Eye (tissue), 1 donor: ENCODE measurements at regions not wholly inside any gene's neighbourhood (a gene's known extent, or its start where the extent isn't known, plus 50 kb on each side); places are given as distances from the start of the nearest gene placed in this dataset.

Experiments
- DNase-seq: peaks from one replicate; pipeline ENCODE4 v3.0.0-alpha.2; 2015

- no peak for DNase-seq
These were observed 314.7 kb upstream of the ADAMTSL1 start for GRCh38 chr9:18159254-18159653.

DNA sequence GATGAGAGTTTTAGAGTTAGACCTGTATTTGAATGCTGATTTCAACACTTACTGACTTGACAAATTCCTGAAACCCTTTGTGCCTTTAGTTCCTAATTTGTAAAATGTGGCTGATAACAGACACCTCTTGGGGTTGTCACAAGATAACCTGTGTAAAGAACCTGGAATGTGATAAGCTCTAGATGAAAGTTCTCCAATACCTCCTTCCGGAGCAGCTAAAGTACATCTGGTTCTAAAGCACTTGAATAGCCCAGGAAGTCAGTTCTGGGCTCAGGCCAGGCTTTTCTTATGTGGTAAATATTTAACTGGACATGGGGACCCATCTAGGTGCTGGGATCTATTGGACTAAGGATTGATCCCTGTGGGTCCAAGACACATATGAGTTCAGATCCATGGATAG lies 310.8 kb upstream of the ADAMTSL1 start:
- no peak for DNase-seq

GRCh38 chr9:18167733-18168132 lies 306.2 kb upstream of the ADAMTSL1 start:
- no peak for DNase-seq

DNA sequence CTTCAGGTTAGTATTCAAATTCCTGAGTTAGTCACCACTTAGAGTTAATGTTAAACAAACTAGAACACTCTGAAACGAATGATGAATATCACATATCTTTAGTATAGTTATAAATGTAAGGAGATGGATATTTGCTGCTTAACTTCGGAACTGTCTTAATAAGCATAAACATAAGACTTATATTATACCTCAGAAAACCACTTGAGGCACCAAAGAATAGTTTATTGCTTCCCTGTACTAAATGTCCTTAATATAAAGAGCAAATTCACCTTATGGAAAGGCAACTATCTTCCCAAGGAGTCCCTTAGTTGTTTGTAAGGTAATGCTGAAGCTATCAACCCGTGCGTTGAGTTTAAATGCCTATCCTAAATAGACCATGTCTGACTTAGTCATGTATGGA lies 300.0 kb upstream of the ADAMTSL1 start:
- no peak for DNase-seq

DNA sequence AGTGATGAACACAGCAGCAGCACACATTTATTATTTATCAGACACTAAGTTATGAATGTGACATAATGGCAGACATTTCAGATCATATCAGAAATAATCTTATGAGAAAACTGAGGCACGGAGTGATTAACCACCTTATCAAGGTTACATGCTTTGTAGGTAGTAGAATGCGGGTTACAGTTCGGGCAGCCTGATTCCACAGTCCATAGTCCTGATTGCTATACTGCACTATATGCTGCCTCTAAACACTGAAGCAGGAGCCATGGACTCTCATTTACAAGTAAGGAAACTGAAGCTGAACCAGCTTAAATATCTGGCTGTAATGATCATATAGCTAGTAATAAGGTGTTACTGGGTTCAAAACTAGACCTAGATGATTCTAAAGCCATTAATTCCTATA lies 291.3 kb upstream of the ADAMTSL1 start:
- no peak for DNase-seq

- DNase-seq = no peak
These were observed 290.0 kb upstream of the ADAMTSL1 start for GRCh38 chr9:18183974-18184373.

DNA sequence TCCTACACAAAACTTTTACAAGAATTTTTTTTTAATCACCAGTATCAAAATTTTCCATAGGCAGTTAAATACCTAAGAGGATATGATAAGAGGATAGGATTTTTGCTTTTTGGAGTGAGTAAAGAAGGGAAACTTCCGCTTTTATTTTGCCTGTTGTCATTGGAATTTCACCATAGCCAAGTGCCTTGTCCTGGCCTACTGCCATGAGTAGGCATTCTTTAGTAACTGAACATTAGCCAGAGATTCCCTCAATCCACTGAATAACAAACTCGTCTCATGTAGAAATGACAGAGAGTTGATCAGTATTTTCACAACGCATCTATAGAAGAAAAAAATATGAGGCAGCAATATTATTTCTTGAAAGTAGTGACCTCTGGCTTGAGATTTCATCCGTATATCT lies 289.6 kb upstream of the ADAMTSL1 start:
- DNase-seq = no peak

DNA sequence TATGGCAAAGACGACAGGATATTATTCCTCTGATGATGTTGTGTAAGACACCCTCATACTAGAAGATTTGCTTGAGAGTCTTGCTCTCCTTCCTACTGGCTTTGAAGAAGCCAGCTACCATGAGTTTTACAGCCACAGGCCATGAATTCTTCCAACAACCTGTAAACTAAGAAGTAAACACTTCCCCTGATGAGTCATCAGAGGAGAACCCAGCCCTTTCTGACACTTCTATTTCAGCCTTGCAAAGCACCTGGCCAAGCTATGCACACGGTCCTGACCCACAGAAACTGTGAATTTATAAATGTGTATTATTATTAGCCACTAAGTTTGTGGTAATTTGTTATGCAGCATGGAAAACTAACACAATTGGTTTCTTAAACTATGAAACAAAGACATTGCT lies 288.8 kb upstream of the ADAMTSL1 start:
- DNase-seq = no peak

- no peak for DNase-seq
These were observed 285.0 kb upstream of the ADAMTSL1 start for GRCh38 chr9:18188971-18189370.

GRCh38 chr9:18189871-18190670 lies 283.9 kb upstream of the ADAMTSL1 start:
- peak; percentile 75 for DNase-seq

GRCh38 chr9:18190671-18191374 lies 283.1 kb upstream of the ADAMTSL1 start:
- DNase-seq = no peak

- DNase-seq = no peak
These were observed 279.6 kb upstream of the ADAMTSL1 start for GRCh38 chr9:18194316-18194715.

DNA sequence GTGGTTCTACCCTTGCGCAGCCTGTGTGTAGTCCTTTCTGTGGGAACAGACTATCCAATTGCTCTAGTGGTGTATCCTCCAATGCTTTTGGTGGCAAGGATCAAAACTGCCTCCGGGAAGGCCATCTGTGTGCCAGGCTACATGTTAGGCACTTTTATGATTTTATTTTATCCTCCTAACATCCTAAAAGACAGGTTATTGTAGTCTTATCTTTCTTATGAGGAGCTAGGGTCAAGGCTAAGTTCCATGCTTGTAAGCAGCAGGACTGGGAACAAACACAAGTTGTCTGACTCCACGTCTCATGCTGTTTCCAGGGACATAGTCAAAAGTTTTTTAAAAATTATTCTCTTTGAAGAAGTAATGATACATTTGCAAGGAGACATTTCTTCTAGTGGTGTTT lies 278.7 kb upstream of the ADAMTSL1 start:
- DNase-seq = no peak

DNA sequence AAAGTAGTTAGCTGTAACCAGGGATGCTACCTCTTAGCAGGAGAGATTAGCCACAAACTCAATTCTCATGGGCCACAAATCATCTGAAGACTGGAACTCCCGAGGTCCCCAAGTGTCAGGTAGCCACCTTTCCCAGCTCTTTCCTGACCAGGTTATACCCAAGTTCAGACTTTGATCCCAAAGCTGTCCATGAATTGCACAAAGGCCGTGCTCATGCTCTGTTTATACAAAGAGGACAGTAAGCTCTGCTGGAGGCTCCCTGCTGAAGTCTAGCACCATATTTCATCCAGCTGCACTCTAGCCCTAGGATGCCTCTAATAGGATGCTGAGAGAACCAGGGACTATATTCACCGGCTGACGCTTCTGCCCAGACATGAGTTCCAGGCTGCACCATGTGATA lies 271.0 kb upstream of the ADAMTSL1 start:
- DNase-seq = no peak

GRCh38 chr9:18207735-18208134 lies 266.2 kb upstream of the ADAMTSL1 start:
- no peak for DNase-seq

DNA sequence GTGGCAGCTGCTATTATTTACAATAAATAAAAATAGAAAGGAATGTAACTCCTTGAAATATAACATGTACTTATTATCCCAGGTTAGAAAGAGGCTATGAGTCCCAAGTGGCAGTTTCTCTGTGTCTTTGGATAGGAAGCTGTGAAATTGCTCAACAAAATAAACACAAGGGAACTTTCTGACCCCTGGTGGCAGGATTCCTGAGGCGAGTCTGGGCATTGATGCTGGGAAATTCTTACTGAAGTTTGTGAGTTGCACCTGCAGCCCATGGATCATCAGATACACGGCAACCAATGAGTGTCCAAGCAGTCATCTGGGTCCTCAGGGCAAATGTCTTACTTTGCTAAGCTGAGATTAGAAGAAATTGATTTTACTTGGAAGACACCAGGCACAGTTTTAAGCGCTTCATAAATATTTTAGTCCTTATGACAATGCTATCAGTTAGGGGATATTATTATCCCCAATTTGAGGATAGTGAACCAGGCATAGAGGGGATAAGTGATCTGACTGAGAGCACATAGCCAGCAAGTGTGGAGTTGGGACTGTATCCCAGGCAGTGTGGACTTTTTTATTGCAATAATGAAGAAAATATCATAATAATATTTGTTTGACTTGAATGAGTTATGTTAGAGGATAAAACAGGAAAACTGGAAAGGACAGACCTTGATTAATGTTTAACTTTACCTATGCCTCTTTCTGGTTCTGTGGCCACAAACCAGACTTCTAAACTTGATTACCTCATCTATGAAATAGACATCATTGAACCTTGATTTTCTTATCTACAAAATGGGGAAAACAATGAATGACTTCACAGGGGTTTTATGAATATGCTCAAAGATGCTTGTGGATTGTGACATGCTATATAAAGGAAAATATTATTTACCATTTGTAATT lies 265.5 kb upstream of the ADAMTSL1 start:
- peak; percentile 71 for DNase-seq

- DNase-seq = no peak
These were observed 258.3 kb upstream of the ADAMTSL1 start for GRCh38 chr9:18215626-18216025.

DNA sequence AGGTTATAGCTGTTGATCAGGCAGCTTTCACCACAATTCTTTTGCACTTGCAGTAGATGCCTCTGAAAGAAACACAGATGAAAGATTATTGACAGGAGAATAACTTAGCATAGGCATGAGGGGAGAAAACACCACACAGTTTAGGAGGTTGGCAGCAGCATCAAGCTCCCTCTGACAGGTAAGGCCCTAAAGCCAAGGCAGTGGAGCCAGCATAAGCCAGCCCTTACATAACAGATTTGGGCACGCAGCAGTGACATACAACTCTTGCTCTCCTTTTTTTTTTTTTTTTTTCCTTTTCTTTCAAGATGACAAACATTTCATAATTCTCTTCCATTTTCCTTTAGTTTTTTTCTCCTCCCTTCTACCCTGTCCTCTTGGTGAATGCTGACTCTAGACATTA lies 257.6 kb upstream of the ADAMTSL1 start:
- DNase-seq = no peak

DNA sequence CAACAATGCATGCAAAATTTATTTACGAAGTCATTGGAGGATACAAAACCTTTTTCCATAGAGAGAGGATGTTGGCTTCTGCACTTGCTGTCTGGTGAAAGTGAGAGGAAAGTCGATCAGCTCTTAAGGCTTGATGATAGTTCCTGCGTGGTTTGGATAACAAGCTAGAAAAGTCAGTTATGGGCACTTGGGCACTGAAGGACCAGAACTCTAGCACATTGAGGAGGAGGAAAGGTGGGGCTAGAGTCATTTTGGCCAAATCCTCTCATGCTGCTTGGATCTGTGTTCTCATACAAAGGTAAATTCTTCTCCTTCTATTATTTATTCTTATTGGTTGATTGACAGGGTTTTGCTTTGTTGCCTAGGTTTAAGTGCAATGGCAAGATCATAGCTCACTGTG lies 245.9 kb upstream of the ADAMTSL1 start:
- no peak for DNase-seq

GRCh38 chr9:18229992-18230676 lies 243.8 kb upstream of the ADAMTSL1 start:
- DNase-seq = no peak

DNA sequence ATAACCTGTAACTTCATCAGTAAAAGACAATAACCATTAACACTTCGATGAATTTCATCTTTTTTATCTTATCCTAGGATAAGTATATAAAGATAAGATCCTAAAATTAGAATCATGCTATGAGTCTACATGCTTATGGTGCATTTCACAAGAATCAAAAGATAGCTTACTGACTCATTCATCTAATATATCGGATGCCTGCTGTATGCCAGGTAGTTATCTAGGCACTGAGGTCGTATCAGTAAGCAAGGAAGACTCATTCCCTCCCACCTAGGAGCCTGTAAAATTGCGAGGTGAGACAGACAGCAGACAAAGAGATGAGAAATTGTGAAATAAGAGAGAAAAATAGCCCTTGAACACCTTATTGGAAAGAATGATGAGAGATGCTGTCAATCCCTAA lies 240.6 kb upstream of the ADAMTSL1 start:
- no peak for DNase-seq

GRCh38 chr9:18233776-18234445 lies 240.0 kb upstream of the ADAMTSL1 start:
- DNase-seq = no peak
